Mesenchymal stem cell (in vitro differentiated cells and primary cell): ENCODE measurements at regions not wholly inside any gene's neighbourhood (a gene's known extent, or its start where the extent isn't known, plus 50 kb on each side); places are given as distances from the start of the nearest gene placed in this dataset.

Experiments
- DNase-seq: peaks from one replicate; pipeline ENCODE4 v3.0.0-alpha.2; 2013
- H2AFZ ChIP-seq: one replicate; pipeline ENCODE4 v1.6.1; 2013; ENCODE audit warnings: low read depth, mild to moderate bottlenecking, control low read depth, inconsistent platforms, low read length, moderate library complexity
- H2AK5ac ChIP-seq: 2 replicates; pipeline ENCODE4 v1.6.1; 2013; ENCODE audit warnings: low read length, moderate library complexity, mild to moderate bottlenecking, inconsistent platforms; ENCODE audit not compliant: severe bottlenecking
- H2BK120ac ChIP-seq: one replicate; pipeline ENCODE4 v1.6.1; 2013; ENCODE audit warnings: low read depth, mild to moderate bottlenecking, inconsistent platforms, low read length, moderate library complexity
- H2BK12ac ChIP-seq, 2 experiments: one replicate each; pipeline ENCODE4 v1.6.1; 2013; ENCODE audit warnings: inconsistent platforms in 2 of 2, low read length in 2 of 2, mild to moderate bottlenecking in 2 of 2, moderate library complexity in 2 of 2, control low read depth in 1 of 2
- H2BK15ac ChIP-seq: one replicate; pipeline ENCODE4 v1.6.1; 2013; ENCODE audit warnings: mild to moderate bottlenecking, low read depth, inconsistent platforms; ENCODE audit not compliant: poor library complexity, severe bottlenecking
- H2BK5ac ChIP-seq: 2 replicates; pipeline ENCODE4 v1.6.1; 2013; ENCODE audit warnings: low read depth, mild to moderate bottlenecking, low read length, control low read depth, inconsistent platforms; ENCODE audit not compliant: poor library complexity, severe bottlenecking
- H3K14ac ChIP-seq, 2 experiments: one replicate each; pipeline ENCODE4 v1.6.1; 2013; ENCODE audit warnings: inconsistent platforms in 2 of 2, low read length in 2 of 2, control low read depth in 1 of 2, mild to moderate bottlenecking in 1 of 2, moderate library complexity in 1 of 2
- H3K18ac ChIP-seq, 2 experiments: one replicate each; pipeline ENCODE4 v1.6.1; 2013; ENCODE audit warnings: inconsistent platforms in 2 of 2, low read length in 2 of 2, control low read depth in 1 of 2, low read depth in 1 of 2, mild to moderate bottlenecking in 1 of 2
- H3K23ac ChIP-seq, 2 experiments: one replicate each; pipeline ENCODE4 v1.6.1; 2013; ENCODE audit warnings: inconsistent platforms in 2 of 2, low read length in 2 of 2, mild to moderate bottlenecking in 2 of 2, moderate library complexity in 2 of 2, control low read depth in 1 of 2
- H3K27ac ChIP-seq: 2 replicates; pipeline ENCODE4 v1.5.1; 2013; ENCODE audit warnings: mild to moderate bottlenecking, moderate library complexity, low read length, control low read depth, inconsistent platforms; ENCODE audit not compliant: poor library complexity, severe bottlenecking
- H3K27me3 ChIP-seq, 2 experiments: 2 replicates each; pipeline versions ENCODE4 v1.6.1 to v1.7.0; 2013; ENCODE audit warnings: low read length in 2 of 2, mild to moderate bottlenecking in 2 of 2, moderate library complexity in 2 of 2, control low read depth in 1 of 2, inconsistent platforms in 1 of 2; ENCODE audit not compliant: control insufficient read depth in 1 of 2, insufficient read depth in 1 of 2
- H3K36me3 ChIP-seq, 2 experiments: 2 replicates each; pipeline versions ENCODE4 v1.6.1 to v1.7.0; 2013; ENCODE audit warnings: low read length in 2 of 2, control low read depth in 1 of 2, inconsistent platforms in 1 of 2, low read depth in 1 of 2, mild to moderate bottlenecking in 1 of 2; ENCODE audit not compliant: insufficient read depth in 2 of 2, control insufficient read depth in 1 of 2
- H3K4ac ChIP-seq, 2 experiments: one replicate each; pipeline ENCODE4 v1.6.1; 2013; ENCODE audit warnings: inconsistent platforms in 2 of 2, low read length in 2 of 2, mild to moderate bottlenecking in 2 of 2, moderate library complexity in 2 of 2, control low read depth in 1 of 2, low read depth in 1 of 2
- H3K4me1 ChIP-seq: 2 replicates; pipeline ENCODE4 v1.6.1; 2013; ENCODE audit warnings: low read depth, low read length, control low read depth; ENCODE audit not compliant: control insufficient read depth, insufficient read depth
- H3K4me2 ChIP-seq: 2 replicates; pipeline ENCODE4 v1.6.1; 2013; ENCODE audit warnings: low read length, mild to moderate bottlenecking, inconsistent platforms; ENCODE audit not compliant: poor library complexity, severe bottlenecking
- H3K4me3 ChIP-seq, 2 experiments: 2 replicates each; pipeline versions ENCODE4 v1.5.1 to v1.7.0; 2013; ENCODE audit warnings: low read length in 2 of 2, mild to moderate bottlenecking in 2 of 2, control low read depth in 1 of 2, low read depth in 1 of 2; ENCODE audit not compliant: insufficient read depth in 1 of 2
- H3K79me1 ChIP-seq: replicated peaks from 2 replicates; pipeline ENCODE4 v1.6.1; 2013; ENCODE audit warnings: mild to moderate bottlenecking, control low read depth, low read length, inconsistent platforms; ENCODE audit not compliant: poor library complexity, severe bottlenecking
- H3K9ac ChIP-seq: 2 replicates; pipeline ENCODE4 v1.7.0; 2013; ENCODE audit warnings: mild to moderate bottlenecking, low read length, moderate library complexity
- H3K9me3 ChIP-seq: 2 replicates; pipeline ENCODE4 v1.7.0; 2013; ENCODE audit warnings: mild to moderate bottlenecking, low read length; ENCODE audit not compliant: control insufficient read depth
- H4K8ac ChIP-seq: one replicate; pipeline ENCODE4 v1.6.1; 2013; ENCODE audit warnings: inconsistent platforms, mild to moderate bottlenecking, low read length, moderate library complexity
- H4K91ac ChIP-seq: one replicate; pipeline ENCODE4 v1.6.1; 2013; ENCODE audit warnings: mild to moderate bottlenecking, low read length, inconsistent platforms
- WGBS: methylation state at CpG from one replicate; pipeline ENCODE4 v1.1.7; 2013; ENCODE audit warnings: mixed read lengths; 5-methylcytosine and 5-hydroxymethylcytosine counted together

DNA sequence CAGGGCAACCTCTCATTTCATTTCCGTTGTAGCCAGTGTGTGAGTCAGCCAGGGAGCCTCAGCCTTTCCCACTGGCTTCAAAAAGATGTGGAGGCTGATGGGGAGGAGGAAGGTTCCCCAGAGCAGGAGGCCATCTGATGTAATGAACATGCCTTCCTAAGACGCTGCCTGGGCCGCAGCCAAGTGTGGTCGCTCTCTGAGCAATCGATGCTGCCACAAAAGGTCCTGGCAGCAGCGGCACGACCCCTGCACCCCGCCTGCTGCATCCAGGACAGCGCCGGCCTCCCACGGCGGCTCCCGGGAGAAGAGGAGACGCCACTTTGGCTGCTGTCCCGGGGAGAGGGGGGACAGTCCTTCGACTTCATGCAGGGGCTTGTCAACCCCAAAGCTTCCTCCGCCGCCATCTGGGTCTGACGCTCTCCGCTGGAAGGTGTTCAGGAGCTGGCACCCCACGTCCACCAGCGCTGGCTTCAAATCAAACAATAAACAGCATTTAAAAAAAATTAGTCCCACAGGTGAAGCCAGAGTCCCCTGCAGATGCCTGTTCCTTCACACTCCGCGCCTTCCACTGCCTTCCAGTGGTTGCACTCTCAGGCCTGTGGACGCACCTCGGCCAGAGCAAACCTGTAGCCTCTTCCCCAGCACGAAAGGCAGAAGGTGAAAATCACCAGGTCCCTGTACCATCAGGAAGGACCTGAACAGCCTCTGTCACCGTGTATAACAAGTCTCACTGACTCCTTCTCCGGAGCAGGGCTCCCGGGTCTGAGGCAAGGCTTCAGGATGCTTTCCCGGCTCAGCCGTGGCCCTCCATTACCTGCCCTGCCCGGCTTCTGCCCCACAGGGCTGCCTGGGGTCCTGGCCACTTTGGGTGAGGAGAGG is 930.7 kb downstream of the BRD1 start:
- 87% methylated on average over 33 of the region's 33 CpGs for WGBS
- no peaks in the 10 kb centered on the region for H3K36me3 ChIP-seq
- no peak overlapping the region for H3K9ac ChIP-seq
- H3K18ac ChIP-seq = no peak overlapping the region
- no peak overlapping the region for H3K4me2 ChIP-seq
- DNase-seq = no peak
- H3K4ac ChIP-seq = no peak overlapping the region
- no peak overlapping the region for H3K23ac ChIP-seq
- H2BK120ac ChIP-seq = no peak overlapping the region
- H3K14ac ChIP-seq = no peak overlapping the region
- H4K91ac ChIP-seq = peak overlapping the region; percentile 13
- no peak overlapping the region for H2AFZ ChIP-seq
- H3K27ac ChIP-seq = no peak overlapping the region
- no peaks in the 10 kb centered on the region for H3K9me3 ChIP-seq
- no peaks in the 10 kb centered on the region for H3K27me3 ChIP-seq
- H2BK15ac ChIP-seq = no peak overlapping the region
- H2AK5ac ChIP-seq = no peak overlapping the region
- H2BK12ac ChIP-seq = no peak overlapping the region
- no peaks in the 10 kb centered on the region for H3K4me1 ChIP-seq
- H3K4me3 ChIP-seq = no peak overlapping the region
- no peaks in the 10 kb centered on the region for H3K79me1 ChIP-seq
- no peak overlapping the region for H4K8ac ChIP-seq
- H2BK5ac ChIP-seq = no peak overlapping the region

DNA sequence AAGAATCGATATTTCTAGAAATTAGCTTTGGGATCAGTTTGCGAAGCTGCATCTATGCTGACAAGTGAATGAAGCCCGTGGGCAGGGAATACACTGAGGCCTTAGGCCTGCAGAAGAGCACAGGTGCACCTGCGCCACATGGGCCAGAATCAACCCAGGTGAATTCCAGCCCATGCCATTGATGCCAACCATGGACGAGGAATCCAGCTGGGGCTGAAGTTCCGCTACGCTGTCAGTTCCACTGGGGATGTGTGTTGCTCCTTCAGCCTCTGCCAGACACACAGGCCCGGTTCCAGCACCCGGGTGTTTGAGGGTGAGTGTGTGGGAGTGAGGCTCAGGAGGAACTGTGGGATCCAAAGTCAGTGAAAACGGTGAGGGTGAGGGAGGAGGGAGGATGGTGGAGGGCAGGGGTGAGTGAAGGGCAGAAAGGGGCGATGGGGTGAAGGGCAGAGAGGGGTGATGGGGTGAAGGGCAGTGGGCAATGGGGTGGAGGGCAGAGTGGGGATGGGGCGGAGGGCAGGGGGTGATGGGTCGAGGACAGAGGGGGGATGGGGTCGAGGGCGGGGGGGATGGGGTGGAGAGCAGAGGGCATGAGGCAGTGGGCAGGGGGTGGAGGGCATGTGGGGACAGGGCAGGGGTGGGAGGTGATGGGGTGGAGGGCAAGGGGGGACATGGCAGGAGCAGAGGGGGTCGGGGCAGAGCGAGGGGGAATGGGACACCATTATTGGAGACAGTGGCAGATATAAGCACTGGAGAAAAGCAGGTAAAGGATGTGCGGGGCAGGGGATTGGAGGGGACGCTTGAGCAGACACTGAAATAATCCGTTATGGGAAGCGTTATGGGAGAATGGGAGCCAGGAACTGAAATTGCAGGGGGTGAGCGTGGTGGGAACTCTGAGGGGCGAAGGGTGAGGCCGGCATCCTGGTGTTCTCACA is 931.6 kb downstream of the BRD1 start:
- H3K27me3 ChIP-seq = no peaks in the 10 kb centered on the region
- no peak overlapping the region for H3K23ac ChIP-seq
- H3K79me1 ChIP-seq = no peaks in the 10 kb centered on the region
- H3K18ac ChIP-seq = no peak overlapping the region
- H3K14ac ChIP-seq = no peak overlapping the region
- H3K36me3 ChIP-seq = no peaks in the 10 kb centered on the region
- no peak overlapping the region for H2AK5ac ChIP-seq
- H3K9ac ChIP-seq = no peak overlapping the region
- H2AFZ ChIP-seq = no peak overlapping the region
- no peak overlapping the region for H3K4me2 ChIP-seq
- H4K91ac ChIP-seq = peak overlapping the region; percentile 13
- no peak overlapping the region for H2BK12ac ChIP-seq
- no peak overlapping the region for H3K4ac ChIP-seq
- no peak for DNase-seq
- no peak overlapping the region for H2BK120ac ChIP-seq
- no peak overlapping the region for H3K4me3 ChIP-seq
- no peak overlapping the region for H2BK15ac ChIP-seq
- WGBS = 78% methylated on average over 24 of the region's 24 CpGs
- H2BK5ac ChIP-seq = no peak overlapping the region
- no peak overlapping the region for H4K8ac ChIP-seq
- H3K27ac ChIP-seq = no peak overlapping the region
- no peaks in the 10 kb centered on the region for H3K4me1 ChIP-seq
- H3K9me3 ChIP-seq = peaks cover 3% of the 10 kb centered on the region

DNA sequence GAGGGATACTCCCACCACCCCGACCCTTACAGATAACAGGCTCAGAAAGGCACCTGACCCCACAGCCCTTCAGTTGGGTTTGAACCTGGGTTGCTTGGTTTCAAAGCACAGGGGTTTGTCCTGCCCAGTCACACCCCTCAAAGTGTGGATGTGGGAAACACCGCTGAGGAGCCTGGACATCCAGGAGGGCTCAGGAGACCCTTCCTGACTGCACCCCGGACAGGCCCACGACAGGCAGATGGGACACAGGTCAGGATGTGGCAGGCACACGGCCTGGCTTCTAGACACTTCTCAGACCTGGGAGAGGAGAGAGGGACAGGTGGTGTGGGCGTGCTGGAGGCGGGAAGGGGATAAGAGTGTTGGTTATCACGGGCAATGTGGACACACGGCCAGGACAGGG is 932.3 kb downstream of the BRD1 start:
- no peak overlapping the region for H4K8ac ChIP-seq
- H3K4me2 ChIP-seq = no peak overlapping the region
- peaks cover 3% of the 10 kb centered on the region for H3K9me3 ChIP-seq
- no peak overlapping the region for H2AK5ac ChIP-seq
- H3K23ac ChIP-seq = no peak overlapping the region
- no peak overlapping the region for H2BK5ac ChIP-seq
- no peak overlapping the region for H4K91ac ChIP-seq
- H2AFZ ChIP-seq = no peak overlapping the region
- H3K36me3 ChIP-seq = no peaks in the 10 kb centered on the region
- 74% methylated on average over 7 of the region's 9 CpGs for WGBS
- no peak overlapping the region for H3K27ac ChIP-seq
- H3K18ac ChIP-seq = no peak overlapping the region
- no peak overlapping the region for H3K9ac ChIP-seq
- no peaks in the 10 kb centered on the region for H3K4me1 ChIP-seq
- no peak overlapping the region for H3K4ac ChIP-seq
- no peak overlapping the region for H2BK12ac ChIP-seq
- no peak overlapping the region for H3K14ac ChIP-seq
- H3K27me3 ChIP-seq = no peaks in the 10 kb centered on the region
- no peak overlapping the region for H2BK15ac ChIP-seq
- H3K4me3 ChIP-seq = no peak overlapping the region
- no peaks in the 10 kb centered on the region for H3K79me1 ChIP-seq
- H2BK120ac ChIP-seq = no peak overlapping the region
- no peak for DNase-seq

GRCh38 chr22:48894804-48895250 is 932.8 kb downstream of the BRD1 start:
- H4K91ac ChIP-seq = no peak overlapping the region
- H2BK120ac ChIP-seq = no peak overlapping the region
- H3K9ac ChIP-seq = no peak overlapping the region
- H3K79me1 ChIP-seq = no peaks in the 10 kb centered on the region
- H4K8ac ChIP-seq = no peak overlapping the region
- no peaks in the 10 kb centered on the region for H3K36me3 ChIP-seq
- H3K27ac ChIP-seq = no peak overlapping the region
- DNase-seq = no peak
- H3K18ac ChIP-seq = no peak overlapping the region
- no peak overlapping the region for H3K4me2 ChIP-seq
- H3K27me3 ChIP-seq = no peaks in the 10 kb centered on the region
- WGBS = 87% methylated on average over 9 of the region's 14 CpGs
- no peak overlapping the region for H3K14ac ChIP-seq
- no peak overlapping the region for H3K4ac ChIP-seq
- H2BK12ac ChIP-seq = no peak overlapping the region
- no peak overlapping the region for H2AK5ac ChIP-seq
- no peak overlapping the region for H3K4me3 ChIP-seq
- no peak overlapping the region for H2BK15ac ChIP-seq
- H3K9me3 ChIP-seq = peaks cover 3% of the 10 kb centered on the region
- no peak overlapping the region for H2AFZ ChIP-seq
- H2BK5ac ChIP-seq = no peak overlapping the region
- no peak overlapping the region for H3K23ac ChIP-seq
- H3K4me1 ChIP-seq = no peaks in the 10 kb centered on the region
